Stomach (tissue), 8 donors: ENCODE measurements at regions not wholly inside any gene's neighbourhood (a gene's known extent, or its start where the extent isn't known, plus 50 kb on each side); places are given as distances from the start of the nearest gene placed in this dataset.
A peak's percentile ranks its signal among the peaks of the same experiment; 100 is the strongest.
"Not testable (repeated sequence)": the region's sequence is repeated elsewhere in the genome, so short reads cannot be mapped to it uniquely, and the experiment has no call there.

Experiments
- DNase-seq, 2 donors: peaks; one replicate each; pipeline versions ENCODE4 v3.0.0 to v3.0.0-alpha.2; 2013 to 2019
- H3K27ac ChIP-seq, 5 donors: fragments of 200-600 bp in 4 of 5; sonication (generic) in 4 of 5; one replicate each; pipeline ENCODE4 v1.5.1; 2013 to 2019; ENCODE audit warnings: mild to moderate bottlenecking in 1 of 5, moderate library complexity in 1 of 5
- H3K27me3 ChIP-seq, 3 donors: fragments of 200-600 bp; sonication (generic); one replicate each; pipeline ENCODE4 v1.5.1; 2017 to 2019; ENCODE audit warnings: mixed run types in 1 of 3
- H3K36me3 ChIP-seq, 4 donors: fragments of 200-600 bp; sonication (generic); 1 replicate in 3 of 4; 2 replicates in 1 of 4; pipeline ENCODE4 v1.5.1; 2016 to 2019
- H3K4me1 ChIP-seq, 4 donors: fragments of 200-600 bp; sonication (generic); one replicate each; pipeline ENCODE4 v1.5.1; 2016 to 2019
- H3K4me3 ChIP-seq, 4 donors: fragments of 200-600 bp; sonication (generic) in 3 of 4; one replicate each; pipeline ENCODE4 v1.5.1; 2016 to 2019; ENCODE audit warnings: mild to moderate bottlenecking in 1 of 4
- H3K9me3 ChIP-seq, 4 donors: fragments of 200-600 bp; sonication (generic); one replicate each; pipeline ENCODE4 v1.5.1; 2016 to 2019
- EP300 ChIP-seq: sonication (generic); formaldehyde crosslinking; IDR thresholded peaks from one replicate; pipeline ENCODE4 v1.6.1; 2017; ENCODE audit warnings: antibody characterized with exemption
- POLR2A ChIP-seq, 4 donors: fragments of 450-650 bp; IDR thresholded peaks; one replicate each; pipeline ENCODE4 v1.6.1; 2016; ENCODE audit warnings: antibody characterized with exemption in 4 of 4, control low read depth in 2 of 4, mild to moderate bottlenecking in 1 of 4, moderate library complexity in 1 of 4
- POLR2AphosphoS5 ChIP-seq, 3 donors: sonication (generic); formaldehyde crosslinking; IDR thresholded peaks; one replicate each; pipeline ENCODE4 v1.6.1; 2016; ENCODE audit warnings: antibody characterized with exemption in 3 of 3
- WGBS, 5 donors: extraction: QIAGEN DNeasy Blood & Tissue Kit in 3 of 5; methylation state at CpG; one replicate each; pipeline versions ENCODE4 v1.1.5 to v1.1.7; 2013 to 2018; 5-methylcytosine and 5-hydroxymethylcytosine counted together
- intact Hi-C: fragments of 100-400 bp; cut with DNase I; formaldehyde crosslinking; loops from one replicate; pipeline ENCODE4 v1.15.1; 2023; ENCODE audit warnings: low total_unique reads
- TF ChIP-seq, protein P1 (sequence below), 7 experiments: fragments of 450-650 bp in 4 of 7; fragments of 200-600 bp in 3 of 7; sonication (generic) in 3 of 7; IDR thresholded peaks; one replicate each; pipeline ENCODE4 v1.5.1; 2016 to 2019; ENCODE audit warnings: antibody characterized with exemption in 7 of 7, control low read depth in 2 of 7, mild to moderate bottlenecking in 1 of 7
- donor health status: healthy with polysubstance abuse.
- donor health status: Bipolar disorder and iron deficiency.
- donor health status: healthy.

DNA sequence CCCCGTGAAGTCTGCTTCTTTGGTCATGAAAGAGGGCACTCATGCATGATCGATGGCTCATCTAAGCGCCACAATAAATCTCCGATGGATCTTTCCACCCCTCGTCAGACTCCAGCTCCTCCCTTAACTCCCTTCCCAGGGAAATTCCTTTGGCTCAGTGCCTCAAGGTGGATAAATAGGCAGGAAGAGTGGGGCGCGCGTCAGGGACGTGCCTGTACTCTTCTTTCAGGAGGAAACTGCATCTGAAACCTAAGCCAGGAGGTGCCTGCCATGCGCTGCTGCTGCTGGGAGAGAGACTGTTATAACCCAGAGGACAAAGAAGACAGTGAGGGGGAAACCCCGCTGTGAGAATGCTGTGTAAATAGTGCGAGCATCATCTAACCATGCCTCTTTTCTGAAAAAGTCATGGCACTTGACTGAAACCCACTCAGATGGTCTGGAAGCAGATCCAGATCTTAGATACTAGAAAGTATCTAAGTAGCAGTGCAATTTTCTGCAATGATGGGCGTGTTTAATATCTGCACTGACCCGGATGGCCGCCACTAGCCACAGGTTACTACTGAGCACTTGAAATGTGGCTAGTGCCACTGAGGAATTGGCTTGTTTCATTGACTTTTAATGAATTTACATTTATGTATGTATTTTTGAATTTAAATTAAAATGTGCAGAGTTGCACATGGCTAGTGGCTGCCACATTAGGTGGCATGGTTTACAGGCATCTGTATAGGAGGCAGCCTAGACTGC is 120.3 kb upstream of the BASP1 start:
- intact Hi-C loops, result no loop called here
- Histone ChIP-seq H3K27me3 (no peaks in the 10 kb centered on the region), H3K4me1 (peaks cover 0 to 5% (median 0%) of the 10 kb centered on the region in 4 donors), H3K9me3 (no peaks in the 10 kb centered on the region), H3K4me3 (no peak overlapping the region), H3K36me3 (no peaks in the 10 kb centered on the region), H3K27ac (no peak overlapping the region)
- WGBS, 5 donors, result 56 to 69% (median 61%) methylated on average over 15 of the region's 15 CpGs
- no peak for DNase-seq
- TF ChIP-seq EP300 (no peak), POLR2AphosphoS5 (IDR thresholded peaks at IDR 0.05) (no peak), POLR2A (IDR thresholded peaks at IDR 0.05) (no peak)
- TF ChIP-seq, protein P1, sequence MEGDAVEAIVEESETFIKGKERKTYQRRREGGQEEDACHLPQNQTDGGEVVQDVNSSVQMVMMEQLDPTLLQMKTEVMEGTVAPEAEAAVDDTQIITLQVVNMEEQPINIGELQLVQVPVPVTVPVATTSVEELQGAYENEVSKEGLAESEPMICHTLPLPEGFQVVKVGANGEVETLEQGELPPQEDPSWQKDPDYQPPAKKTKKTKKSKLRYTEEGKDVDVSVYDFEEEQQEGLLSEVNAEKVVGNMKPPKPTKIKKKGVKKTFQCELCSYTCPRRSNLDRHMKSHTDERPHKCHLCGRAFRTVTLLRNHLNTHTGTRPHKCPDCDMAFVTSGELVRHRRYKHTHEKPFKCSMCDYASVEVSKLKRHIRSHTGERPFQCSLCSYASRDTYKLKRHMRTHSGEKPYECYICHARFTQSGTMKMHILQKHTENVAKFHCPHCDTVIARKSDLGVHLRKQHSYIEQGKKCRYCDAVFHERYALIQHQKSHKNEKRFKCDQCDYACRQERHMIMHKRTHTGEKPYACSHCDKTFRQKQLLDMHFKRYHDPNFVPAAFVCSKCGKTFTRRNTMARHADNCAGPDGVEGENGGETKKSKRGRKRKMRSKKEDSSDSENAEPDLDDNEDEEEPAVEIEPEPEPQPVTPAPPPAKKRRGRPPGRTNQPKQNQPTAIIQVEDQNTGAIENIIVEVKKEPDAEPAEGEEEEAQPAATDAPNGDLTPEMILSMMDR (IDR thresholded peaks at IDR 0.05), result no peak

DNA sequence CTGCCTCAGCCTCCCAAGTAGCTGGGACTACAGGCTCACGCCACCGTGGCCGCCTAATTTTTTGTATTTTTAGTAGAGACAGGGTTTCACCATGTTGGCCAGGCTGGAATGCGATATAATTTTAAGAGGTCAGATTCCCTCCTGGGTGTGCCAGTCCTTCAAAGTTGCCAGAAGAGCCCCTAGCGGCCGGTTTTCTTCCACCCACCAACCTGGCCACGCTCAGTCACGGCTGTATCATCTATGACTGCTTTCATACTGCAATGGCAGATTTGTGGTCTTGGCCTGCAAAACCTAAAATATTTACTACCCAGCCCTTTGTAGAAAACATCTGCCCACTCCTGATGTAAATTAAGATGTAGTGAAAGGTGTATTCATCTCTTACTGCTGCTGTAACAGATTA is 117.5 kb upstream of the BASP1 start:
- 95 to 98% (median 97%) methylated on average over 8 of the region's 8 CpGs for WGBS, 5 donors
- no peak for DNase-seq
- TF ChIP-seq EP300 (no peak), POLR2A (IDR thresholded peaks at IDR 0.05) (no peak), POLR2AphosphoS5 (IDR thresholded peaks at IDR 0.05) (no peak)
- TF ChIP-seq, protein P1 (IDR thresholded peaks at IDR 0.05), result no peak

DNA sequence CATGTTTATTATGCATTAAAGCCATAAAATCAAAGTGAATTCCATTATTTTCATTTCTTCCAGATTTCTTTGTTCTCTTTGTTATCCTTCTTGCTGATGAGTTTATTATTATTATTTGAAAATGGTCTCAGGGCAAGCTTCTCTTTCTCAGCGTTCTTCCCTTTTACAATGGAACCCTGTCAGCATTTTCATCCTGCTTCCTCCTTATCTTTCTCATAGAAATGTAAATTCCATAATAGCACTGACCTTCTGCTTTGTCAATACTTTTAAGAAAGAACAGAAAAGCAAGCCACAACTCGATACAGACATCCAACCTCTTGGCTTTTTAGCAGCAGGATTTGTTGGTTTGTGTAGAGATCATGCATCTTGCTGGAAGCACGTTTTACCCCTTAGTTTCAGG is 114.0 kb upstream of the BASP1 start:
- DNase-seq, result no peak
- Histone ChIP-seq H3K9me3 (no peaks in the 10 kb centered on the region), H3K36me3 (no peaks in the 10 kb centered on the region), H3K27me3 (no peaks in the 10 kb centered on the region), H3K4me3 (no peak overlapping the region), H3K4me1 (peaks cover 0 to 10% (median 3%) of the 10 kb centered on the region in 4 donors), H3K27ac (peak overlapping the region in 1 of 5 donors; percentile 20)
- intact Hi-C loops, result no loop called here
- no peak for TF ChIP-seq EP300
- WGBS, 5 donors, result 14 to 39% (median 22%) methylated on average over 3 of the region's 3 CpGs

More for the DNA sequence above, 117.5 kb upstream of the BASP1 start:
- no peaks in the 10 kb centered on the region for H3K9me3 ChIP-seq
- H3K4me1 ChIP-seq, result peaks cover 0 to 15% (median 3%) of the 10 kb centered on the region in 4 donors
- no peak overlapping the region for H3K27ac ChIP-seq
- H3K4me3 ChIP-seq, result no peak overlapping the region
- no peaks in the 10 kb centered on the region for H3K27me3 ChIP-seq
- intact Hi-C loops, result no loop called here
- no peaks in the 10 kb centered on the region for H3K36me3 ChIP-seq

DNA sequence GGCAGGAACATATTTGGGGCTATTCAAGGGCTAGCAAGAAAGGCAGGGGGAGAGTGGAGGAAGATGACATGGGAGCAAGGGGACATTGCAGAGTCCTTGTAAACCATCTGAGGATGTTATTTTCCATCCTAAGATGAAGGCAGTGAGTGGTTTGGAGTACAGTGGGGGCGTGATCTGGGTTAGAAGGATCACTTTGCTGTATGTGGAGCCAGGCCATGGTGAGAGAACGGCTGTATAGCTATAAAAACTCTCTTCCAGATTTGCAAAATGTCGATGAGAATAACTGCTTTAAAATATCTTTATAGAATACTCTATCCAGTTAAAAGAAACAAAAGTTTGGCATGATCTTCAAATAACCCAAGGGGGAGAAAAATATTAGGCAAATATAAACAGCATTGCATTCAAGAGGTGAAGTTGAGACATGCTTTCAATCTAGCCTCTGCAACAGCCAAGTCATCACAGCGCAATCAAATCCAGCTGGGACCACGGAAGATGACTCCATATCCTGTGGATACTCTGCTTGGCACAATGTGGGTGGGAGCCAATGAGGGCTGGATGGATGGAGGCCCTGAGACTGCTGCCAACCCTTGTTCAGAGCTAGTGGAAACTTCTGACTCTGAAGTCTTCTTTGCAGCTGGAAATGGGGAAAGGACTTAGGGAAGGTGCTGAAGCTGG is 111.5 kb upstream of the BASP1 start:
- WGBS, 5 donors, result 71 to 87% (median 81%) methylated on average over 5 of the region's 5 CpGs
- intact Hi-C loops, result no loop called here
- peaks cover 0 to 10% (median 3%) of the 10 kb centered on the region in 4 donors for H3K4me1 ChIP-seq
- no peaks in the 10 kb centered on the region for H3K36me3 ChIP-seq
- TF ChIP-seq POLR2AphosphoS5 (IDR thresholded peaks at IDR 0.05), result no peak
- TF ChIP-seq, protein P1 (IDR thresholded peaks at IDR 0.05), result no peak
- TF ChIP-seq EP300, result no peak
- TF ChIP-seq POLR2A (IDR thresholded peaks at IDR 0.05), result no peak
- no peaks in the 10 kb centered on the region for H3K27me3 ChIP-seq
- no peaks in the 10 kb centered on the region for H3K9me3 ChIP-seq
- H3K27ac ChIP-seq, result peak overlapping the region in 1 of 5 donors; percentile 16
- H3K4me3 ChIP-seq, result no peak overlapping the region
- DNase-seq, result no peak

DNA sequence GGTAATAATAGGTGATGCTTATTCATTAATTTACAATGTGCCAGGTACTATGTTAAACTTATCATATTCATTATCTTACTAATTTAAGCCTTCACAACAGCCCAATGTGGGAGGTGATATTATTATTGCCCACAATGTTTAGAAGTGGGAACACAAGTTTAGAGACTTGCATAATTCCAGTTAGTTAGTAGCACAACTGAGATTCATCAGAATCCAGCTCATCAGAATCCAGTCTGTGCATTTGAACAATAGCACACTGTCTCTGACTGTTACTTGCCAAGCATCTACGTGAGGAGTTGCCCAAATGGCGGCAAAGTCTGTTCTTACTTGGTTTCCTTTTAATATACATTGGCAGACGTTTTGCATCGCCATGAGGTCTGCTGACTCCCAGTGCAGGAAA is 110.9 kb upstream of the BASP1 start:
- no peak for TF ChIP-seq EP300
- TF ChIP-seq POLR2AphosphoS5 (IDR thresholded peaks at IDR 0.05), result no peak
- TF ChIP-seq, protein P1 (IDR thresholded peaks at IDR 0.05), result no peak
- TF ChIP-seq POLR2A (IDR thresholded peaks at IDR 0.05), result no peak
- WGBS, 5 donors, result 86 to 94% (median 88%) methylated on average over 4 of the region's 4 CpGs
- Histone ChIP-seq H3K27me3 (no peaks in the 10 kb centered on the region), H3K9me3 (no peaks in the 10 kb centered on the region), H3K4me1 (peaks cover 0 to 10% (median 3%) of the 10 kb centered on the region in 4 donors), H3K36me3 (no peaks in the 10 kb centered on the region), H3K4me3 (no peak overlapping the region), H3K27ac (no peak overlapping the region)
- intact Hi-C loops, result no loop called here
- DNase-seq, result no peak

DNA sequence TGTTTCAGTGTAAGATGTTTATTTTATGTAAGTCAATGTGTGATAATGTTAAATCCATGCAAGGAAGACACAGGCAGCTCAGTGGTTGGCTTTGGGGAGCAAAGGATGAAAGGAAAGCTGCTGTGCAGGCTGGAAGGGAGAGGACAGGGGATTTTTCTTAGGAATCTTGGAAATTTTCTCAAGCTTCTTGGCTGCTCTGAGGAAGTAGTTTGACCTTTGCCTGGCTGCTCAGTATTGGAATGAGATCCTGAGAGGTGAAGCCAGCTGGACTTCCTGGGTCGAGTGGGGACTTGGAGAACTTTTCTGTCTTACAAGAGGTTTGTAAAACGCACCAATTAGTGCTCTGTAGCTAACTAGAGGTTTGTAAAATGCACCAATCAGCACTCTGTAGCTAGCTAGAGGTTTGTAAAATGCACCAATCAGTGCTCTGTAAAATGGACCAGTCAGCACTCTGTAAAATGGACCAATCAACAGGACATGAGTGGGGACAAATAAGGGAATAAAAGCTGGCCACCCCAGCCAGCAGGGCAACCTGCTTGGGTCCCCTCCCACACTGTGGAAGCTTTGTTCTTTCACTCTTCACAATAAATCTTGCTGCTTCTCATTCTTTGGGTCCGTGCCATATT is 105.2 kb upstream of the BASP1 start:
- H3K4me3 ChIP-seq, H3K36me3 ChIP-seq, intact Hi-C loops, DNase-seq, H3K27me3 ChIP-seq, H3K9me3 ChIP-seq: not testable (repeated sequence)
- Histone ChIP-seq H3K4me1 (peaks cover 9 to 45% (median 24%) of the 10 kb centered on the region in 4 donors), H3K27ac (peak overlapping the region; percentile 74 to 85 (median 76))
- WGBS, 5 donors, result 42 to 61% (median 51%) methylated on average over 3 of the region's 3 CpGs
